CD4-positive, alpha-beta T cell (primary cell): ENCODE measurements at regions not wholly inside any gene's neighbourhood (a gene's known extent, or its start where the extent isn't known, plus 50 kb on each side); places are given as distances from the start of the nearest gene placed in this dataset.

ENCODE experiments used
- ATAC-seq: fragments of 200-7000 bp; cut with Tn5 transposase; one replicate; pipeline ENCODE4 v1.10.0; 2022; ENCODE audit warnings: mild to moderate bottlenecking; ENCODE audit not compliant: poor library complexity
- CTCF ChIA-PET: fragments of 350-600 bp; sonication (Branson Sonifier 250); formaldehyde crosslinking; loops from one replicate; lab custom pipeline; 2021; ENCODE audit warnings: antibody characterized with exemption, inconsistent platforms; lab: Charles Lee
- POLR2A ChIA-PET: fragments of 350-600 bp; sonication (Branson Sonifier 250); formaldehyde crosslinking; loops from one replicate; lab custom pipeline; 2021; ENCODE audit warnings: antibody characterized with exemption, inconsistent platforms; lab: Charles Lee
- DNase-seq, 14 experiments: peaks; one replicate each; pipeline ENCODE4 v3.0.0-alpha.2; 2013 to 2020; ENCODE audit warnings: mixed read lengths in 2 of 14
- H3K27ac ChIP-seq, 2 donors: one replicate each; pipeline versions ENCODE4 v1.5.1 to v1.7.0; 2013; ENCODE audit warnings: low read length in 2 of 2, low read depth in 1 of 2, mild to moderate bottlenecking in 1 of 2
- H3K27me3 ChIP-seq, 2 experiments: 1 replicate in 1 of 2; 2 replicates in 1 of 2; pipeline versions ENCODE4 v1.6.1 to v1.7.0; 2013; ENCODE audit warnings: low read length in 2 of 2, control low read depth in 1 of 2, mild to moderate bottlenecking in 1 of 2, moderate library complexity in 1 of 2; ENCODE audit not compliant: insufficient read depth in 2 of 2, control insufficient read depth in 1 of 2
- H3K36me3 ChIP-seq: one replicate; pipeline ENCODE4 v1.6.1; 2013; ENCODE audit warnings: low read length, control low read depth; ENCODE audit not compliant: insufficient read depth
- H3K4me1 ChIP-seq: one replicate; pipeline ENCODE4 v1.6.1; 2013; ENCODE audit warnings: low read length, control low read depth; ENCODE audit not compliant: insufficient read depth
- H3K4me3 ChIP-seq: one replicate; pipeline ENCODE4 v1.5.1; 2013; ENCODE audit warnings: mild to moderate bottlenecking, low read length, moderate library complexity
- H3K9me3 ChIP-seq, 2 experiments: 1 replicate in 1 of 2; 2 replicates in 1 of 2; pipeline versions ENCODE4 v1.6.1 to v1.7.0; 2013; ENCODE audit warnings: low read length in 2 of 2, mild to moderate bottlenecking in 2 of 2, control low read depth in 1 of 2, moderate library complexity in 1 of 2; ENCODE audit not compliant: control insufficient read depth in 1 of 2, insufficient read depth in 1 of 2
- H3K27ac Mint-ChIP-seq: one replicate; pipeline ENCODE4 v1.8.0; 2020; ENCODE audit warnings: mixed read lengths
- H3K27me3 Mint-ChIP-seq: one replicate; pipeline ENCODE4 v1.8.0; 2021; ENCODE audit warnings: mixed read lengths
- H3K36me3 Mint-ChIP-seq: one replicate; pipeline ENCODE4 v1.8.0; 2021; ENCODE audit warnings: low read depth, mixed read lengths
- H3K4me1 Mint-ChIP-seq: one replicate; pipeline ENCODE4 v1.8.0; 2021; ENCODE audit warnings: low read depth, mixed read lengths
- H3K4me3 Mint-ChIP-seq: one replicate; pipeline ENCODE4 v1.8.0; 2020; ENCODE audit warnings: mild to moderate bottlenecking, mixed read lengths
- H3K9me3 Mint-ChIP-seq: one replicate; pipeline ENCODE4 v1.8.0; 2020; ENCODE audit warnings: mixed read lengths
- CTCF ChIP-seq: fragments of 200-600 bp; IDR thresholded peaks from one replicate; pipeline ENCODE4 v1.8.0; 2022; ENCODE audit warnings: antibody characterized with exemption, mild to moderate bottlenecking
- intact Hi-C, 2 experiments: fragments of 100-400 bp; cut with DNase I in 1 of 2; cut with micrococcal nuclease in 1 of 2; formaldehyde crosslinking; loops; one replicate each; pipeline versions ENCODE4 v1.15.1 to v1.9.0; 2023 to 2025; cut with DNase I, micrococcal nuclease

- Mint-ChIP-seq H3K9me3 (no peaks in the 10 kb centered on the region), H3K36me3 (no peaks in the 10 kb centered on the region), H3K27me3 (no peaks in the 10 kb centered on the region), H3K4me1 (no peaks in the 10 kb centered on the region), H3K27ac (no peak overlapping the region), H3K4me3 (no peak overlapping the region)
- intact Hi-C loops = no loop called here
- DNase-seq (no peak), ATAC-seq (no peak)
- no peak for TF ChIP-seq CTCF
- Histone ChIP-seq H3K36me3 (no peaks in the 10 kb centered on the region), H3K9me3 (no peaks in the 10 kb centered on the region), H3K4me1 (no peaks in the 10 kb centered on the region), H3K27me3 (no peaks in the 10 kb centered on the region), H3K27ac (no peak overlapping the region), H3K4me3 (no peak overlapping the region)
- ChIA-PET POLR2A (no interaction called here), CTCF (no interaction called here)
Measured at GRCh38 chr15:98121957-98122356, 161.5 kb downstream of the ARRDC4 start.

GRCh38 chr15:98123297-98123696, 162.8 kb downstream of the ARRDC4 start:
- Mint-ChIP-seq H3K4me1 (no peaks in the 10 kb centered on the region), H3K27ac (no peak overlapping the region), H3K4me3 (no peak overlapping the region), H3K36me3 (no peaks in the 10 kb centered on the region), H3K27me3 (no peaks in the 10 kb centered on the region), H3K9me3 (no peaks in the 10 kb centered on the region)
- intact Hi-C loops = no loop called here
- DNase-seq = no peak
- Histone ChIP-seq H3K36me3 (no peaks in the 10 kb centered on the region), H3K27ac (no peak overlapping the region), H3K4me1 (no peaks in the 10 kb centered on the region), H3K9me3 (no peaks in the 10 kb centered on the region), H3K27me3 (no peaks in the 10 kb centered on the region), H3K4me3 (no peak overlapping the region)
- no peak for TF ChIP-seq CTCF
- POLR2A ChIA-PET = no interaction called here
- no peak for ATAC-seq
- CTCF ChIA-PET = no interaction called here

- Mint-ChIP-seq H3K4me3 (no peak overlapping the region), H3K36me3 (no peaks in the 10 kb centered on the region), H3K27me3 (no peaks in the 10 kb centered on the region), H3K4me1 (no peaks in the 10 kb centered on the region), H3K9me3 (no peaks in the 10 kb centered on the region), H3K27ac (no peak overlapping the region)
- no peaks in the 10 kb centered on the region for H3K9me3 ChIP-seq
- no peaks in the 10 kb centered on the region for H3K36me3 ChIP-seq
- no peaks in the 10 kb centered on the region for H3K4me1 ChIP-seq
- H3K4me3 ChIP-seq = no peak overlapping the region
- CTCF ChIA-PET = no interaction called here
- no peak overlapping the region for H3K27ac ChIP-seq
- ATAC-seq = no peak
- intact Hi-C loops = no loop called here
- POLR2A ChIA-PET = no interaction called here
- H3K27me3 ChIP-seq = no peaks in the 10 kb centered on the region
- DNase-seq = no peak
- TF ChIP-seq CTCF = no peak
Measured at GRCh38 chr15:98123834-98124233, 163.3 kb downstream of the ARRDC4 start.
